ENCODE measurements at regions not wholly inside any gene's neighbourhood (a gene's known extent, or its start where the extent isn't known, plus 50 kb on each side); places are given as distances from the start of the nearest gene placed in this dataset.

- no peak for TF ChIP-seq POLR2AphosphoS5 (IDR thresholded peaks at IDR 0.05; ENCODE audit: borderline replicate concordance, low read depth, low read length)
- TF ChIP-seq EZH2 (IDR thresholded peaks at IDR 0.05) = no peak
- no peak for TF ChIP-seq FOXP2 (optimal IDR thresholded peaks at IDR 0.05; ENCODE audit: control extremely low read depth, extremely low read length, insufficient read depth)
Measured at GRCh38 chr2:187614756-187615155, 60.5 kb upstream of the TFPI start.
